ENCODE measurements at regions not wholly inside any gene's neighbourhood (a gene's known extent, or its start where the extent isn't known, plus 50 kb on each side); places are given as distances from the start of the nearest gene placed in this dataset.

DNA sequence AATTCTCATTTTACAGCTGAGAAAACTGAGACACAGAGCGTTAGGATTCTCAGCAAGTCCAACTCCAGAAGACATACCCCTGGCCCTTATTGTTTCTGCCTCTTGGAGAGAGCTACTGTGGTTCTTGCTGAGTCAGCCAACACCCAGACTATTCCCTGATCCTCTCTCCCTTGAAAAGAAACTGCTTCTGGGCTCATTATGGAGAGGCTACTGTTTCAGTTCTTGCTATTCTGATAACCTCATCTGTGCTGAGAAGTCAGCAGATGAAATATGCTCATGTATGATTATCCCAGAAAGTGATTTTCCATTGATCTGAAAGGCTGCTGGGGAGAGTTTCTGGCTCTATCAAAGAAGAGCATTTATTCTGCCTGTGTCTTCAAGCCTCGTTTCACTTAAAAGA lies 455.6 kb upstream of the COBL start:
- no peak for TF ChIP-seq EZH2 (IDR thresholded peaks at IDR 0.05; ENCODE audit: borderline replicate concordance, low read length)
- TF ChIP-seq, protein P1, sequence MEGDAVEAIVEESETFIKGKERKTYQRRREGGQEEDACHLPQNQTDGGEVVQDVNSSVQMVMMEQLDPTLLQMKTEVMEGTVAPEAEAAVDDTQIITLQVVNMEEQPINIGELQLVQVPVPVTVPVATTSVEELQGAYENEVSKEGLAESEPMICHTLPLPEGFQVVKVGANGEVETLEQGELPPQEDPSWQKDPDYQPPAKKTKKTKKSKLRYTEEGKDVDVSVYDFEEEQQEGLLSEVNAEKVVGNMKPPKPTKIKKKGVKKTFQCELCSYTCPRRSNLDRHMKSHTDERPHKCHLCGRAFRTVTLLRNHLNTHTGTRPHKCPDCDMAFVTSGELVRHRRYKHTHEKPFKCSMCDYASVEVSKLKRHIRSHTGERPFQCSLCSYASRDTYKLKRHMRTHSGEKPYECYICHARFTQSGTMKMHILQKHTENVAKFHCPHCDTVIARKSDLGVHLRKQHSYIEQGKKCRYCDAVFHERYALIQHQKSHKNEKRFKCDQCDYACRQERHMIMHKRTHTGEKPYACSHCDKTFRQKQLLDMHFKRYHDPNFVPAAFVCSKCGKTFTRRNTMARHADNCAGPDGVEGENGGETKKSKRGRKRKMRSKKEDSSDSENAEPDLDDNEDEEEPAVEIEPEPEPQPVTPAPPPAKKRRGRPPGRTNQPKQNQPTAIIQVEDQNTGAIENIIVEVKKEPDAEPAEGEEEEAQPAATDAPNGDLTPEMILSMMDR (conservative IDR thresholded peaks at IDR 0.05 in 1 of 2, IDR thresholded peaks at IDR 0.05 in 1 of 2; ENCODE audit: extremely low read depth in 1 of 2, insufficient read depth in 1 of 2, low read depth in 1 of 2, low read length in 2 of 2), result no peak

Measured in mammary epithelial cell (primary cell).